ENCODE measurements at regions not wholly inside any gene's neighbourhood (a gene's known extent, or its start where the extent isn't known, plus 50 kb on each side); places are given as distances from the start of the nearest gene placed in this dataset.
"Not testable (repeated sequence)": the region's sequence is repeated elsewhere in the genome, so short reads cannot be mapped to it uniquely, and the experiment has no call there.

DNA sequence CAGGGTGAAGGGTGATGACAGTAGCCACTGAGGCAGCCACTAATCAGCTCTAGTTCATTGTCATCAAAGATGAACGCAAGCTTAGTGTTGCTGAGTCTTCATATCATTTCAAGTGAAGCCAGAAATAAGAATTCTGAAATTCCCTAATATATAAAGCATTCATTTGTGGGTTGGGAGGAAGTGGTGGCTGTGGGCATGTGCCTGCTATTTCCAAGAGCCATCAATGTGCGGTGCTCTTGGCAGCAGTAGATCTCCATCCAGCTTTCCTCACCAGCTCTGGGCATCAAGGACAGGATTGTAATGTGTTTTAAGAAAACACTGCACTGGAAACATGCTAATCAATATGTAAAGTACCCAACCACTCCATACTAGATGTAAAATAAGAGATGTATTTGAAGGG is 202.5 kb upstream of the AHR start:
- H3K27ac ChIP-seq (ENCODE audit: low read length), result no peak overlapping the region
- no peaks in the 10 kb centered on the region for H3K9me3 ChIP-seq (ENCODE audit: control insufficient read depth in 1 of 2, low read length in 2 of 2)
- no peaks in the 10 kb centered on the region for H3K27me3 ChIP-seq (ENCODE audit: low read depth, low read length)
- H3K36me3 ChIP-seq (ENCODE audit: control insufficient read depth in 1 of 2, insufficient read depth in 2 of 2, low read length in 2 of 2), result no peaks in the 10 kb centered on the region
- peaks cover 0 to 7% of the 10 kb centered on the region in 2 donors for H3K4me1 ChIP-seq (ENCODE audit: control insufficient read depth in 1 of 2, insufficient read depth in 2 of 2, low read length in 2 of 2)
- H3K4me3 ChIP-seq (ENCODE audit: low read depth in 1 of 2, low read length in 2 of 2), result no peak overlapping the region

DNA sequence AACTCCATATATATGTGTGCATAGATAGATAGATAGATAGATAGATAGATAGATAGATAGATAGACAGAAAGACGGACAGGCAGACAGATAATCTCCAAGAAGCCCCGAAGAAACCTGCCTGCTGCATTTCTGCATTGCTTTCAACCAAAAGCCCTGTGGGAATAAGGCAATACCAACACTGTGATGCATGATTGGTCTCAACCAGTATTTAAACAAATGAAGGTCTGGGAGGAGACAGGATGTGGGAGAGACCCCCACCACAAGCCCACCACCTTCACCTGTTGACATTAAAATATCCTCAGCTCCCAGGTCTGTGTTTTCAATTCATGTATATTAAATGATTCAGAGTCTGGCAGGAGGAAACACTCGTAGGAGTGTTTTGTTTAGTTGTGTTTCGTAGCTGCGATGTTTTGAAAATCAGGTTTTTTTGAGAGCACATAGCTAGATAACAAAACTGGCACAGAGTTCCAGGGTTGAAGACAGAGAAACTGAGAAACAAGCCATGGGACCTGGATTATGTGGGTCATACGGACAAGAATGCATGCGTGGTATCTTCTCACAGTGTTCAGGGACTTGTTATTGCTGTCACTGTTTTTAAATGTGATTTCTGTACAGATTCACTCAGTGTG is 200.7 kb upstream of the AHR start:
- H3K9me3 ChIP-seq (ENCODE audit: control insufficient read depth in 1 of 2, low read length in 2 of 2), result no peaks in the 10 kb centered on the region
- no peak overlapping the region for H3K4me3 ChIP-seq (ENCODE audit: low read depth in 1 of 2, low read length in 2 of 2)
- no peaks in the 10 kb centered on the region for H3K36me3 ChIP-seq (ENCODE audit: control insufficient read depth in 1 of 2, insufficient read depth in 2 of 2, low read length in 2 of 2)
- peaks cover 0 to 7% of the 10 kb centered on the region in 2 donors for H3K4me1 ChIP-seq (ENCODE audit: control insufficient read depth in 1 of 2, insufficient read depth in 2 of 2, low read length in 2 of 2)
- H3K27me3 ChIP-seq (ENCODE audit: low read depth, low read length), result no peaks in the 10 kb centered on the region
- H3K27ac ChIP-seq (ENCODE audit: low read length), result no peak overlapping the region

DNA sequence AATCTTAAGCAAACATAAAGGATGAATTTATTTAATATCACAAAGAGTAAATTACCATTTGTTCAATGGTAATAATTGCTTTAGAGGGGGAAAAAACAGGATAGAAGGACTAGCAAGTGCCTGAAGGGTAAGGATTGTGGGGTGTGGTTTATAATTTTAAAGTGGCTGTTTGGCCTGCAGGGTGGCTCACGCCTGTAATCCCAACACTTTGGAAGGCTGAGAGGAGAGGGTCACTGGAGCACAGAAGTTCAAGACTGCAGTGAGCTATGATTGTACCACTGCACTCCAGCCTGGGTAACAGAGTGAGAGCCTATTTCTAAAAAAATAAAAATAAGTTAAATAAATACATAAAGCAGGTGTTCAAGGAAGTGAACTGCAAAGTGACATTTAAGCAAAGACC is 199.9 kb upstream of the AHR start:
- H3K27ac ChIP-seq (ENCODE audit: low read length), result no peak overlapping the region
- peaks cover 0 to 7% of the 10 kb centered on the region in 2 donors for H3K4me1 ChIP-seq (ENCODE audit: control insufficient read depth in 1 of 2, insufficient read depth in 2 of 2, low read length in 2 of 2)
- H3K4me3 ChIP-seq (ENCODE audit: low read depth in 1 of 2, low read length in 2 of 2), result no peak overlapping the region
- H3K27me3 ChIP-seq (ENCODE audit: low read depth, low read length), result no peaks in the 10 kb centered on the region
- H3K36me3 ChIP-seq (ENCODE audit: control insufficient read depth in 1 of 2, insufficient read depth in 2 of 2, low read length in 2 of 2), result no peaks in the 10 kb centered on the region
- H3K9me3 ChIP-seq (ENCODE audit: control insufficient read depth in 1 of 2, low read length in 2 of 2), result no peaks in the 10 kb centered on the region

DNA sequence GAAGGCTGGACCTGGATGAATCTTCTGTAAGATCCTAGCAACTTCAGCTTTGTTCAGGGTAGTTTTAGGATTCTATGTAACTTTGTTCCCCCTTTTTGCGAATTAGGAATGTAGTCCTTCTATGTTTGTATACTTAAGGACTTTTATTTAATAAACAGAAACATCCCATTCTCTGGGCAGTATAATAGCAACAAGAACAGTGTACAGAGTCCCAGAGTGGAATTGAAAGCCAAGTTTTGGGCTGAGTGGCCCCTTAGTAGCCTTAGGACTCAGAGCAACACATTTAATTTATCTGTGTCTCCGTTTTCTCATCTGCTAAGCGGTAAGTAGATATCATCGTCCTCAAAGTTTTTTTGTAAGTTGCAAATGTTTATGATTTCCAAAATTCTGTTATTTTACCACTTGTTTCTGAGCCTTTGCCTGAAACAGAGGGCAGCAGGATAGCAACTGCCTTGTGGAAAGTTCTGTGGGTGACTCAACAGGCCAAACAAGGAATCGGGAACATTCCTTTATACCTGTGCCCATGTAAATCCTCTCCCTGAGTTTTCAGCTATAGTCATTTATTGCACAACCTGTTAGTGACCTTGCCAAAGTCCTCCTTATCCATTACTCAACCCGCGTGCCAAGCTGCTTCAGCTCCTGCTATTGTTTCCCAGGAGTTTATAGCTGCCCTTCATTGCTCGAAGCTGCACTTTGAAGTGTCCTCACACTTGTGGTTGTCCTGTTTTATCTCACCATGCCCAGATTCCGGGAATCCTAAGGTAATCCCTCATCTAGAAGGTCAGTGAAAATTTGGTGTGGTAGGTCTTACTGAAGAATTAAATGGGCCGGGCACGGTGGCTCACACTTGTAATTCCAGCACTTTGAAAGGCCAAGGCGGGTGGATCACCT is 199.1 kb upstream of the AHR start:
- peak overlapping the region; percentile 78 for H3K27ac ChIP-seq (ENCODE audit: low read length)
- no peaks in the 10 kb centered on the region for H3K27me3 ChIP-seq (ENCODE audit: low read depth, low read length)
- H3K36me3 ChIP-seq (ENCODE audit: control insufficient read depth in 1 of 2, insufficient read depth in 2 of 2, low read length in 2 of 2), result no peaks in the 10 kb centered on the region
- no peak overlapping the region for H3K4me3 ChIP-seq (ENCODE audit: low read depth in 1 of 2, low read length in 2 of 2)
- no peaks in the 10 kb centered on the region for H3K9me3 ChIP-seq (ENCODE audit: control insufficient read depth in 1 of 2, low read length in 2 of 2)
- H3K4me1 ChIP-seq (ENCODE audit: control insufficient read depth in 1 of 2, insufficient read depth in 2 of 2, low read length in 2 of 2), result peaks cover 0 to 7% of the 10 kb centered on the region in 2 donors

DNA sequence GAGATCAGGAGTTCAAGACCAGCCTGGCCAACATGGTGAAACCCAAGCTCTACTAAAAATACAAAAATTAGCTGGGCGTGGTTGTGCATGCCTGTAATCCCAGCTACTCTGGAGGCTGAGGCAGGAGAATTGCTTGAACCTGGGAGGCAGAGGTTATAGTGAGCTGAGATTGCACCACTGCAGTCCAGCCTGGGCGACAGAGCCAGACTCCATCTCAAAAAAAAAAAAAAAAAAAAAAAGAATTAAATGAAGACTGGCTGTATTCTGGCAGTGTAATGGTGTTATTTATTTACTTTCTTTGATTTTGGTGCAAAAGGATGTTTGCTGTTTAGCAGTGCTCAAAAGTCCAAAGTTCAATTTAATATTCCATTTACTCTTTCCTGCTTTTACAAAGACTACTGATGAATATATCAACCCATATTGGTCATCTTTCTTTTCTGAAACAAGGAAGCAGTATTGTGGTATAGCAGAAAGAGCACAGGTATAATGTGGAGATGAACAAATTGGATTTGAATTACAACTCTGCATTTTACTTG is 198.4 kb upstream of the AHR start:
- not testable (repeated sequence) for H3K36me3 ChIP-seq (ENCODE audit: control insufficient read depth in 1 of 2, insufficient read depth in 2 of 2, low read length in 2 of 2); H3K9me3 ChIP-seq (ENCODE audit: control insufficient read depth in 1 of 2, low read length in 2 of 2); H3K27ac ChIP-seq (ENCODE audit: low read length); H3K27me3 ChIP-seq (ENCODE audit: low read depth, low read length); H3K4me3 ChIP-seq (ENCODE audit: low read depth in 1 of 2, low read length in 2 of 2); H3K4me1 ChIP-seq (ENCODE audit: control insufficient read depth in 1 of 2, insufficient read depth in 2 of 2, low read length in 2 of 2)

DNA sequence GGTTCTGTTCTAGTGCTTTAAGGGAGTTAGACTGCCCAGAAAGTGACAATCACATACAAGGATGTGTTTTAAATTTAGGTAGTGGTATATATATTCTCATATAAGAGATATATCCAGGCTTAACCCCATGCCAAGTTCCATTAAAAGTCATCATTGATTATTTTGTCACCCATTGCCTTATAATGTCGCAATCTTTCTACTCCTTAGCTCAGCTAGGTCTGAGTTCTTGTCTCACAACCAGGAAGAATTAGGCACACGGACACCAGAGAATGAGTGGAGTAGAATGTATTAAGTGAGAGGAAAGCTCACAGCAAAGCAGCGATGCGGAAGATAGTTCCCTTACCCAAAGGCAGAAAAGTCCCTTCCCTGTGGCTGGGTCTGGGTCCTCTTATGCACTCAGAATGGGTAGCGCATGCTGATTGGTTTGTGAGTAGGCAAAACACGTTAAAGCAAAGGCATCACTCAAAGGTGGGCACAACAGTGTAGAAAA is 197.2 kb upstream of the AHR start:
- no peak overlapping the region for H3K27ac ChIP-seq (ENCODE audit: low read length)

DNA sequence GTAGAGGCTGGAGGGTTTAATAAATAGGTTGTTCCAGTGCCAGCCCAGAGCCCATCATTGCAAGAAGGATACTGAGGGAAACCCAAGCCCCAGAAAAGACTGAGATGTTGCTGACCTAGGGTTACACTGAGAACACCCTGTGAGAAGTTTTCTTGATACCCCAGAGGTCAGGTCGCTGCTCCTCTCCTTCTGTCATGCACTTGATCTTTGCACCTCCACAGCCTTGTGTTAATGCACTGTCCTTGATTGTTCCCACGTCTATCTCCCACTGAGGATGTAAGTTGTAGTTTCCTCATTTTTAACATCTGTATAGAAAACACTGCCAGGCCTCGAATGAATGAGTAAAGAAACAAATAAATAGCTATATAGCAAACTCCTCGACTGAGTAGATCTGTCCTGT is 195.3 kb upstream of the AHR start:
- Histone ChIP-seq H3K4me3 (ENCODE audit: low read depth in 1 of 2, low read length in 2 of 2) (no peak overlapping the region), H3K36me3 (ENCODE audit: control insufficient read depth in 1 of 2, insufficient read depth in 2 of 2, low read length in 2 of 2) (no peaks in the 10 kb centered on the region), H3K9me3 (ENCODE audit: control insufficient read depth in 1 of 2, low read length in 2 of 2) (no peaks in the 10 kb centered on the region), H3K27me3 (ENCODE audit: low read depth, low read length) (no peaks in the 10 kb centered on the region), H3K4me1 (ENCODE audit: control insufficient read depth in 1 of 2, insufficient read depth in 2 of 2, low read length in 2 of 2) (peaks cover 0 to 7% of the 10 kb centered on the region in 2 donors), H3K27ac (ENCODE audit: low read length) (no peak overlapping the region)

More for the DNA sequence above, 197.2 kb upstream of the AHR start:
- Histone ChIP-seq H3K4me1 (ENCODE audit: control insufficient read depth in 1 of 2, insufficient read depth in 2 of 2, low read length in 2 of 2) (peaks cover 0 to 7% of the 10 kb centered on the region in 2 donors), H3K27me3 (ENCODE audit: low read depth, low read length) (no peaks in the 10 kb centered on the region), H3K4me3 (ENCODE audit: low read depth in 1 of 2, low read length in 2 of 2) (no peak overlapping the region), H3K9me3 (ENCODE audit: control insufficient read depth in 1 of 2, low read length in 2 of 2) (no peaks in the 10 kb centered on the region), H3K36me3 (ENCODE audit: control insufficient read depth in 1 of 2, insufficient read depth in 2 of 2, low read length in 2 of 2) (no peaks in the 10 kb centered on the region)

DNA sequence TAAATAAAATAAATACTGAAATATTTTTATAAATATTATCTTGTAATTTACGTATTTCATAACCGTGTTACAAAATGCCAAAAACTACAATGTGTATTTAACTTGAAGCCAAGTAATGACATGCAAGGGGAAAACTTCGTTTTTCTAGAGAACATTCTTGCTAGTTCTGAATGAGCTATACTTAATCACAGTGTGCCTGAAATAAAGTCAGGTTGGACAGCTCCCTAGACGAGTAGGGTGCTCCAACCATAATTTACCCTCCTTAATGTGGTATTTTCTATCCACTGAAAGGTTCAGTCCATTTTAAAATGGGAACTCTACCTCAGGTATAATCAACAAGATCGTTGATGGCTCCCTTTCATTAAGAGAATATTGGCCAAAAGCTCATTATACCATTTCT is 194.5 kb upstream of the AHR start:
- no peak overlapping the region for H3K27ac ChIP-seq (ENCODE audit: low read length)
- H3K36me3 ChIP-seq (ENCODE audit: control insufficient read depth in 1 of 2, insufficient read depth in 2 of 2, low read length in 2 of 2), result no peaks in the 10 kb centered on the region
- no peaks in the 10 kb centered on the region for H3K9me3 ChIP-seq (ENCODE audit: control insufficient read depth in 1 of 2, low read length in 2 of 2)
- no peak overlapping the region for H3K4me3 ChIP-seq (ENCODE audit: low read depth in 1 of 2, low read length in 2 of 2)
- H3K27me3 ChIP-seq (ENCODE audit: low read depth, low read length), result no peaks in the 10 kb centered on the region
- peaks cover 0 to 5% of the 10 kb centered on the region in 2 donors for H3K4me1 ChIP-seq (ENCODE audit: control insufficient read depth in 1 of 2, insufficient read depth in 2 of 2, low read length in 2 of 2)

DNA sequence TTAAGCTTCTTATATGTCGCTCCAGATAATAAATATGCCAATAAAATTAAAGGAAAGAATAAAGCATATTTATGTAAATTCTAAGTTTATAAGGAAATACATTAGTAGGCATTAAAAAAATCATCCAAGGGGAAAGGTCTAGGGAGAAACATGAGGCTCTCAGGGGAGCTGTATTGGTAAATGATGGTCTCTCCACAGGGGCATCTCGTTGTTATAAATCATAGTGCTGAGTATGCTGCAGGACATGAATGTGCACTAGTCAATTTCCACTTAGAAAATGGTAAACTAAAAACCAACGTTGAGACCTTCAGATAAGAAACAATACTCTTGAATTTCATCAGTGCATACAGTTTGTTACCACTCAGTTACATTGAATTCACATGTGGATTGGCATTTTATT is 194.0 kb upstream of the AHR start:
- no peak overlapping the region for H3K27ac ChIP-seq (ENCODE audit: low read length)
- H3K4me3 ChIP-seq (ENCODE audit: low read depth in 1 of 2, low read length in 2 of 2), result no peak overlapping the region
- no peaks in the 10 kb centered on the region for H3K9me3 ChIP-seq (ENCODE audit: control insufficient read depth in 1 of 2, low read length in 2 of 2)
- no peaks in the 10 kb centered on the region for H3K27me3 ChIP-seq (ENCODE audit: low read depth, low read length)
- no peaks in the 10 kb centered on the region for H3K36me3 ChIP-seq (ENCODE audit: control insufficient read depth in 1 of 2, insufficient read depth in 2 of 2, low read length in 2 of 2)
- H3K4me1 ChIP-seq (ENCODE audit: control insufficient read depth in 1 of 2, insufficient read depth in 2 of 2, low read length in 2 of 2), result peaks cover 0 to under 1% of the 10 kb centered on the region in 2 donors

DNA sequence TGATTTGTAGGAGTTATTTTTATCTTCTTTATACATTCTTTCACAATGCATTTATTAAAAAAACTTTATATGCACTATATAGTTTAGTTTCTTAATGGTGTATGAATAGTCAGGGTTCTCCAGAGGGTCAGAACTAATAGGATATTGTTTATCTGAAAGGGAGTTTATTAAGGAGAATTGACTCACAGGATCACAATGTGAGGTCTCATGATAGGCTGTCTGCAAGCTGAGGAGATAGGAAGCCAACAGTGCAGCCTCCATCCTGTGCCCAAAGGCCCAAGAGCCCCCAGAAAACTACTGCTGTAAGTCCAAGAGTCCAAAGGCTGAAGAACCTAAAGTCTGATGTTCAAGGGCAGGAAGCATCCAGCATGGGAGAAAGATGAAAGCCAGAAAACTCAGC is 192.8 kb upstream of the AHR start:
- Histone ChIP-seq H3K9me3 (ENCODE audit: control insufficient read depth in 1 of 2, low read length in 2 of 2) (no peaks in the 10 kb centered on the region), H3K4me3 (ENCODE audit: low read depth in 1 of 2, low read length in 2 of 2) (no peak overlapping the region), H3K4me1 (ENCODE audit: control insufficient read depth in 1 of 2, insufficient read depth in 2 of 2, low read length in 2 of 2) (no peaks in the 10 kb centered on the region), H3K27me3 (ENCODE audit: low read depth, low read length) (no peaks in the 10 kb centered on the region), H3K27ac (ENCODE audit: low read length) (no peak overlapping the region), H3K36me3 (ENCODE audit: control insufficient read depth in 1 of 2, insufficient read depth in 2 of 2, low read length in 2 of 2) (no peaks in the 10 kb centered on the region)

DNA sequence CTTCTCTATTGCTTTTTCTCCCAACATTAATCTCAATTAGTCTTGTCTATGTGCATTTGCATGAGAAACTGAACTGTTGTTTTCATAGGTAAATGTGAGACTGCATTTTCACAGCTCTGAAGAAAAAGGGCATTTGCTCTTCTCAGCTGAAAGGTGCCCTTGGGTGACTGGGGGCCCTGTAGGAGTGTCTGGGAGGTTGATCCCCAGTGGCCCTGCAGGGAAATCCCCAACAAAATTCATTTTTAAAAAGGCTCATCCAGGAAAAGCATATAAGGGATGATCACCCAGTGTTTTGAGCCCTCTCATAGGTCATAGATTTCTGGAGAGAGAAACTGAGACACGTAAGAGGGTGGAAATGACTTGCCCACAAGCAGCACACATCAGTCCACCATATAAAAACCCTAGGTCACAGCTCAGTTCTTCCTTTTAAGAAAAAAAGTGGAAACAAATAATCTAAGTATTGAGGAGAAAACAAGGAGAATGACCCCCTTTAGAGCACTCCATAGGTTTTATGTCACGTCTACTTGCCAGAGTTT is 190.3 kb upstream of the AHR start:
- Histone ChIP-seq H3K4me3 (ENCODE audit: low read depth in 1 of 2, low read length in 2 of 2) (no peak overlapping the region), H3K9me3 (ENCODE audit: control insufficient read depth in 1 of 2, low read length in 2 of 2) (no peaks in the 10 kb centered on the region), H3K27ac (ENCODE audit: low read length) (no peak overlapping the region), H3K4me1 (ENCODE audit: control insufficient read depth in 1 of 2, insufficient read depth in 2 of 2, low read length in 2 of 2) (no peaks in the 10 kb centered on the region), H3K36me3 (ENCODE audit: control insufficient read depth in 1 of 2, insufficient read depth in 2 of 2, low read length in 2 of 2) (no peaks in the 10 kb centered on the region), H3K27me3 (ENCODE audit: low read depth, low read length) (no peaks in the 10 kb centered on the region)
